Nephron progenitor cell (in vitro differentiated cells): ENCODE measurements at regions not wholly inside any gene's neighbourhood (a gene's known extent, or its start where the extent isn't known, plus 50 kb on each side); places are given as distances from the start of the nearest gene placed in this dataset.

ENCODE experiments used
- DNase-seq: peaks from one replicate; pipeline ENCODE4 v3.0.0; 2021
- H3K27ac Mint-ChIP-seq: 2 replicates; pipeline ENCODE4 v1.8.0; 2021; ENCODE audit warnings: mild to moderate bottlenecking, moderate library complexity, mixed read lengths
- H3K27me3 Mint-ChIP-seq: 2 replicates; pipeline ENCODE4 v1.8.0; 2021; ENCODE audit warnings: mild to moderate bottlenecking, low read depth, mixed read lengths; ENCODE audit not compliant: poor library complexity
- H3K36me3 Mint-ChIP-seq: 2 replicates; pipeline ENCODE4 v1.8.0; 2021; ENCODE audit warnings: low read depth, mixed read lengths
- H3K4me1 Mint-ChIP-seq: 2 replicates; pipeline ENCODE4 v1.8.0; 2021; ENCODE audit warnings: mixed read lengths
- H3K4me3 Mint-ChIP-seq: 2 replicates; pipeline ENCODE4 v1.8.0; 2021; ENCODE audit warnings: mild to moderate bottlenecking, moderate library complexity, mixed read lengths
- H3K9me3 Mint-ChIP-seq: 2 replicates; pipeline ENCODE4 v1.8.0; 2021; ENCODE audit warnings: mild to moderate bottlenecking, moderate library complexity, mixed read lengths
- TF ChIP-seq, protein P1 (sequence below): fragments of 200-600 bp; sonication (generic); IDR thresholded peaks from 2 replicates; pipeline ENCODE4 v1.5.0; 2021; ENCODE audit warnings: antibody characterized with exemption

DNA sequence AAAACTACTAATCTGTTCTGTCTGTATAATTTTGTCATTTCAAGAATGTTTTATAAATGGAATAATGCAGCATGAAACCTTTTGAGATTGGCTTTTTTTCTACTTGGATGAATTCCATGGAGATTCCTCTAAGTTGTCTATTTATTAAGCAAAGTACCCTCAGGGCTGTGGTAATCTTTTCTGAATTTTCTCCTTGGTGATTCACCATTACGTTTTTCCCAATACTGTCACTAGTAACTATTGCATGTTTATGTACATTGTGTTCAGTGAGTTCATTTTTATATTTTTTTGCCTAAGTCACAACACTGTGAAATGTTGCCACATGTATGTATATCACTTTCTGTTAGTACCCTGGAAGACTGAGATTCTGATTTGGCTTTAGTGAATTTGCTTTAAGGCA is 177.0 kb upstream of the GRIN3A start:
- TF ChIP-seq, protein P1, sequence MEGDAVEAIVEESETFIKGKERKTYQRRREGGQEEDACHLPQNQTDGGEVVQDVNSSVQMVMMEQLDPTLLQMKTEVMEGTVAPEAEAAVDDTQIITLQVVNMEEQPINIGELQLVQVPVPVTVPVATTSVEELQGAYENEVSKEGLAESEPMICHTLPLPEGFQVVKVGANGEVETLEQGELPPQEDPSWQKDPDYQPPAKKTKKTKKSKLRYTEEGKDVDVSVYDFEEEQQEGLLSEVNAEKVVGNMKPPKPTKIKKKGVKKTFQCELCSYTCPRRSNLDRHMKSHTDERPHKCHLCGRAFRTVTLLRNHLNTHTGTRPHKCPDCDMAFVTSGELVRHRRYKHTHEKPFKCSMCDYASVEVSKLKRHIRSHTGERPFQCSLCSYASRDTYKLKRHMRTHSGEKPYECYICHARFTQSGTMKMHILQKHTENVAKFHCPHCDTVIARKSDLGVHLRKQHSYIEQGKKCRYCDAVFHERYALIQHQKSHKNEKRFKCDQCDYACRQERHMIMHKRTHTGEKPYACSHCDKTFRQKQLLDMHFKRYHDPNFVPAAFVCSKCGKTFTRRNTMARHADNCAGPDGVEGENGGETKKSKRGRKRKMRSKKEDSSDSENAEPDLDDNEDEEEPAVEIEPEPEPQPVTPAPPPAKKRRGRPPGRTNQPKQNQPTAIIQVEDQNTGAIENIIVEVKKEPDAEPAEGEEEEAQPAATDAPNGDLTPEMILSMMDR: no peak
- Mint-ChIP-seq H3K27ac (no peak overlapping the region), H3K36me3 (no peaks in the 10 kb centered on the region), H3K4me1 (no peaks in the 10 kb centered on the region), H3K9me3 (no peaks in the 10 kb centered on the region), H3K27me3 (no peaks in the 10 kb centered on the region), H3K4me3 (no peak overlapping the region)
- no peak for DNase-seq

DNA sequence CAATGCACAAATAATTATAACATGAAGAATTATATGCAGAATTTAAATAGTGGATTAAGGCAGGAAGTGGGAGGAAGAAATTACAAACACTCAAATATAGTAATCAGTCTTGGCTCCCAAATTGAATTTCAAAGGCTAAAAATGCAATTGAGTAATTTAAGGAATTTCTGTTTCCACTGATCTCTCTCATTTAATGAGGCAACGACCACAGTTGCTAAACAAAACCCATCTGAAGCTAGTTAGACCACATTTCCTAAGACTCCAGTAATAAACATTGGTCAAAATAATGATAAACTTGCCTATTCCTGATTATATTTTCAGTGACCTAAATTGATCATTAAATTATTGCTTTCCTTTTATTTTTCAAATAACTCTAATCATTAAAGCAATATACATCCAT is 174.3 kb upstream of the GRIN3A start:
- no peak overlapping the region for H3K4me3 Mint-ChIP-seq
- no peaks in the 10 kb centered on the region for H3K4me1 Mint-ChIP-seq
- H3K9me3 Mint-ChIP-seq: no peaks in the 10 kb centered on the region
- no peak overlapping the region for H3K27ac Mint-ChIP-seq
- TF ChIP-seq, protein P1: no peak
- DNase-seq: no peak
- H3K36me3 Mint-ChIP-seq: no peaks in the 10 kb centered on the region
- no peaks in the 10 kb centered on the region for H3K27me3 Mint-ChIP-seq

DNA sequence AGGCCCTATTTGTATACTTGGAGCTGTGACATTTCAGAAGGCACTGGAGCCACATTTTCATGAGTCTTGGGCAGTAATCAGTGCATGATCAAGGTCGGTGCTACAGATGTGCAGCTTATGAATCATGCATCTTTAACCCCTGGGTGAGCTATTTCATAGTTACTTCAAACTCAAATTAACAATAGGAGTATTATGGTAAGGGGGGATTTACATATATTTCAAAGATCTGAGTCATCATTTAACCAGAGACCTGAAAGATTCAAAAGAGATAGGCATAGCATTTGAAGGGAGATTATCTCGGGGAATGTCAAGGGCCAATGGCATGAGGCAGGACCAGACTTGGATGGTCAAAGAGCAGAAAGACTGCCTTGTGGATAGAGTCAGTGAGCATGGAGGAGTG is 169.0 kb upstream of the GRIN3A start:
- no peak overlapping the region for H3K4me3 Mint-ChIP-seq
- H3K27me3 Mint-ChIP-seq: no peaks in the 10 kb centered on the region
- TF ChIP-seq, protein P1: no peak
- no peak for DNase-seq
- no peak overlapping the region for H3K27ac Mint-ChIP-seq
- no peaks in the 10 kb centered on the region for H3K36me3 Mint-ChIP-seq
- no peaks in the 10 kb centered on the region for H3K9me3 Mint-ChIP-seq
- no peaks in the 10 kb centered on the region for H3K4me1 Mint-ChIP-seq

DNA sequence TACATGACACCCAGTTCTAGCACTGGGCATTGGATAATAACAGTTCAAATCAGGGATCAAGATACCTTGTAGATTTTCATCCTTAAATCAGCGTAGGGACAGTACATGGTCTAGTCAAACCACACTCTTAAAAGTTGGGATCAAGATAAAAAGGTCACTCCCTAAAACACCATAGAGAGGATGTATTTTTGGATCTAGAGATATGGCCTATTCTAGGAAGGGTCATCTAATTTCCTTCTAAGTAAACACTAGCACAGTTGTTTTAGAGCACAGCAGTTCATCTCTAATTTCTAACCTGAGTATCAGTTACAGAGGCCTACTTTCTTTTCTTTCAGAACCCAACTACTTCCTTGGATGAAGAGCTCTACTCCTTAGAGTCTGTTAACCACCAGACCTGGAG is 166.4 kb upstream of the GRIN3A start:
- TF ChIP-seq, protein P1: no peak

DNA sequence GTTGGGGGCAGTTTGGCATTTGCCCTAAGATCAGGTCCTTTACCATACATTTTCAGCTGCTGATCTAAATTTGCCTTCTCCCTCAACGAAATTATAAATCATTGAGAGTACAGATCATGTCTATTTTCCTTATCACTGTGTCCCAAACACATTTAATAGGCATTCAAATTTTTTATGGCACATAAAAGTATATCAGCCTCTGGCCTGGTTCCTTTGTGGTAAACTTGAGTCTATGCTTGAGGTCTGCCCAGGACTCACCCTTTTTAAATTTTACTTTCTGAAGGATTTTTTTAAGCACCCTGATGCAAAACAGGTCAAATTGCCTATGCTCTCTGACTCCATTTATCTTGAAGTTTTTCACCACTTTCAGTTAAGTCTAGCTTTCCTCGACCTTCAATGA is 163.6 kb upstream of the GRIN3A start:
- Mint-ChIP-seq H3K9me3 (no peaks in the 10 kb centered on the region), H3K4me3 (no peak overlapping the region), H3K27ac (no peak overlapping the region), H3K4me1 (no peaks in the 10 kb centered on the region), H3K36me3 (no peaks in the 10 kb centered on the region), H3K27me3 (no peaks in the 10 kb centered on the region)
- no peak for DNase-seq
- TF ChIP-seq, protein P1: no peak

More for the DNA sequence above, 166.4 kb upstream of the GRIN3A start:
- Mint-ChIP-seq H3K27me3 (no peaks in the 10 kb centered on the region), H3K4me3 (no peak overlapping the region), H3K4me1 (no peaks in the 10 kb centered on the region), H3K36me3 (no peaks in the 10 kb centered on the region), H3K9me3 (no peaks in the 10 kb centered on the region), H3K27ac (peak overlapping the region; percentile 42)
- no peak for DNase-seq

DNA sequence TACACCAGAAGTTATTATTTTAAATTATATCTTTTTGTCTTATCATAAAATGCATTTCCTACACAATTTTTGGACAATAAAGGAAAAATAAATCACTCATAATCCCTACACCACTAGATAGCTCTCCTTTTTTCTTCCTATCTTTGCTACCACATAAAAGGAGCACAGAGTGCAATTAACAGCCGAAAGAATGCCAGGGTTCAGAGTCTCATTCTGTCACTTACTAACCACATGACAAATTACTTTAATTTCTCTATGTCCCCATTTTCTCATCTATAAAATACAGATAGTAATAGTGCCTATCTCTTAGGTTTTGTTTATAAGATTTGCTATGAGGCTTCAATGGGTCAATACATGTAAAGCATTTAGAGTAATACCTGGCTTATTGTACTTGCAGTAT is 158.7 kb upstream of the GRIN3A start:
- Mint-ChIP-seq H3K27me3 (no peaks in the 10 kb centered on the region), H3K4me3 (no peak overlapping the region), H3K9me3 (no peaks in the 10 kb centered on the region), H3K4me1 (peaks cover 13% of the 10 kb centered on the region), H3K36me3 (no peaks in the 10 kb centered on the region), H3K27ac (no peak overlapping the region)
- TF ChIP-seq, protein P1: no peak
- no peak for DNase-seq
